CD4-positive, alpha-beta memory T cell (primary cell): ENCODE measurements at regions not wholly inside any gene's neighbourhood (a gene's known extent, or its start where the extent isn't known, plus 50 kb on each side); places are given as distances from the start of the nearest gene placed in this dataset.

Experiments
- CTCF ChIA-PET: fragments of 350-600 bp; sonication (Branson Sonifier 250); formaldehyde crosslinking; loops from one replicate; lab custom pipeline; 2021; ENCODE audit warnings: inconsistent platforms; ENCODE audit not compliant: partially characterized antibody; lab: Charles Lee
- POLR2A ChIA-PET: fragments of 350-600 bp; sonication (Branson Sonifier 250); formaldehyde crosslinking; loops from one replicate; lab custom pipeline; 2021; ENCODE audit not compliant: partially characterized antibody; lab: Charles Lee
- DNase-seq, 5 donors: peaks; one replicate each; pipeline versions ENCODE4 v3.0.0 to v3.0.0-alpha.2; 2020 to 2022; ENCODE audit warnings: mixed read lengths in 1 of 5
- H3K27ac ChIP-seq: one replicate; pipeline ENCODE4 v1.7.0; 2013; ENCODE audit warnings: low read depth, low read length
- H3K27me3 ChIP-seq: 2 replicates; pipeline ENCODE4 v1.7.0; 2013; ENCODE audit warnings: mild to moderate bottlenecking, low read length, moderate library complexity; ENCODE audit not compliant: insufficient read depth
- H3K36me3 ChIP-seq: 2 replicates; pipeline ENCODE4 v1.7.0; 2013; ENCODE audit warnings: mild to moderate bottlenecking, low read length, moderate library complexity; ENCODE audit not compliant: insufficient read depth
- H3K4me1 ChIP-seq: 2 replicates; pipeline ENCODE4 v1.7.0; 2013; ENCODE audit warnings: mild to moderate bottlenecking, low read length, moderate library complexity; ENCODE audit not compliant: insufficient read depth
- H3K4me3 ChIP-seq, 2 donors: one replicate each; pipeline ENCODE4 v1.7.0; 2013; ENCODE audit warnings: low read length in 2 of 2, mild to moderate bottlenecking in 1 of 2
- H3K9me3 ChIP-seq, 2 donors: one replicate each; pipeline ENCODE4 v1.7.0; 2013; ENCODE audit warnings: low read length in 2 of 2, control low read depth in 1 of 2; ENCODE audit not compliant: control insufficient read depth in 1 of 2
- H3K27ac Mint-ChIP-seq, 7 donors: one replicate each; pipeline ENCODE4 v1.8.0; 2020 to 2021; ENCODE audit warnings: mixed read lengths in 7 of 7, mild to moderate bottlenecking in 6 of 7, inconsistent platforms in 3 of 7, moderate library complexity in 3 of 7
- H3K27me3 Mint-ChIP-seq, 2 donors: one replicate each; pipeline ENCODE4 v1.8.0; 2020 to 2021; ENCODE audit warnings: mixed read lengths in 2 of 2
- H3K36me3 Mint-ChIP-seq, 2 donors: one replicate each; pipeline ENCODE4 v1.8.0; 2020 to 2021; ENCODE audit warnings: mixed read lengths in 2 of 2, inconsistent platforms in 1 of 2, mild to moderate bottlenecking in 1 of 2
- H3K4me1 Mint-ChIP-seq, 4 donors: one replicate each; pipeline ENCODE4 v1.8.0; 2020 to 2021; ENCODE audit warnings: mixed read lengths in 4 of 4, mild to moderate bottlenecking in 1 of 4
- H3K4me3 Mint-ChIP-seq, 8 donors: one replicate each; pipeline ENCODE4 v1.8.0; 2020 to 2021; ENCODE audit warnings: mixed read lengths in 8 of 8, mild to moderate bottlenecking in 7 of 8, moderate library complexity in 6 of 8, inconsistent platforms in 3 of 8
- H3K9me3 Mint-ChIP-seq, 8 donors: one replicate each; pipeline ENCODE4 v1.8.0; 2020 to 2021; ENCODE audit warnings: mixed read lengths in 8 of 8, mild to moderate bottlenecking in 5 of 8, inconsistent platforms in 3 of 8, moderate library complexity in 1 of 8
- intact Hi-C: fragments of 100-400 bp; cut with micrococcal nuclease; formaldehyde crosslinking; loops from one replicate; pipeline ENCODE4 v1.15.1; 2023

- Mint-ChIP-seq H3K36me3 (peaks cover 0 to 5% of the 10 kb centered on the region in 2 donors), H3K27ac (no peak overlapping the region), H3K27me3 (no peaks in the 10 kb centered on the region), H3K4me3 (no peak overlapping the region), H3K9me3 (peaks cover 0 to 6% (median 2%) of the 10 kb centered on the region in 8 donors), H3K4me1 (peaks cover 0 to 3% (median under 1%) of the 10 kb centered on the region in 4 donors)
- ChIA-PET POLR2A (no interaction called here), CTCF (no interaction called here)
- Histone ChIP-seq H3K4me1 (no peaks in the 10 kb centered on the region), H3K9me3 (no peaks in the 10 kb centered on the region), H3K4me3 (no peak overlapping the region), H3K27ac (no peak overlapping the region), H3K36me3 (no peaks in the 10 kb centered on the region), H3K27me3 (no peaks in the 10 kb centered on the region)
- intact Hi-C loops = no loop called here
- no peak for DNase-seq
Observed at GRCh38 chr1:194080826-194081225, 894.4 kb upstream of the B3GALT2 start.

DNA sequence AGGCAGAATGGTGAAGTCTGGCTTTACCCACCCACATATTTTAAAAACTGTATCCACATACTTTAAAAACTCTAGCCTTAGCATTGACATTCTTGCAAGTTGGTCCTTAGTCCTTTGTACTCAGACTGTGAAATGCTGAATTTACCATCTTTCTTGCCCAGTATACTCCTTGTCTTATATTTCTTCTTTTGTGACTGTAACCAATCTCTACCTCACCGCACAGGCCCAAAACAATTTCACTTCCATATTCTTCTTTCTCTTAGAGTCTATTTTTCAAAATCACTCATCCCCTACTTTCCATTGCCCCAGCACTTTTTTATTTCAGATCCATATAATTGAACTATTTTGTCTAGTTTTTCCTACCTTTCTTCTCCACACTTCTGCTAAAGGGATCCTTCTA, 892.4 kb upstream of the B3GALT2 start:
- DNase-seq = no peak
- H3K4me1 Mint-ChIP-seq = peaks cover 0 to 2% (median 0%) of the 10 kb centered on the region in 4 donors
- no peaks in the 10 kb centered on the region for H3K27me3 Mint-ChIP-seq
- no peak overlapping the region for H3K4me3 Mint-ChIP-seq
- no peaks in the 10 kb centered on the region for H3K4me1 ChIP-seq
- ChIA-PET CTCF (no interaction called here), POLR2A (no interaction called here)
- peaks cover 0 to 5% of the 10 kb centered on the region in 2 donors for H3K36me3 Mint-ChIP-seq
- intact Hi-C loops = no loop called here
- no peaks in the 10 kb centered on the region for H3K27me3 ChIP-seq
- H3K9me3 ChIP-seq = no peaks in the 10 kb centered on the region
- no peak overlapping the region for H3K27ac ChIP-seq
- no peak overlapping the region for H3K4me3 ChIP-seq
- H3K27ac Mint-ChIP-seq = no peak overlapping the region
- no peaks in the 10 kb centered on the region for H3K36me3 ChIP-seq
- peaks cover 0 to 6% (median 2%) of the 10 kb centered on the region in 8 donors for H3K9me3 Mint-ChIP-seq

GRCh38 chr1:194076646-194077045, 890.2 kb upstream of the B3GALT2 start:
- Histone ChIP-seq H3K9me3 (no peaks in the 10 kb centered on the region), H3K27ac (no peak overlapping the region), H3K4me1 (no peaks in the 10 kb centered on the region), H3K4me3 (no peak overlapping the region), H3K36me3 (no peaks in the 10 kb centered on the region), H3K27me3 (no peaks in the 10 kb centered on the region)
- Mint-ChIP-seq H3K27me3 (no peaks in the 10 kb centered on the region), H3K4me1 (peaks cover 0 to 2% (median 0%) of the 10 kb centered on the region in 4 donors), H3K9me3 (peaks cover 0 to 5% (median 2%) of the 10 kb centered on the region in 8 donors), H3K4me3 (no peak overlapping the region), H3K36me3 (peaks cover 0 to 5% of the 10 kb centered on the region in 2 donors), H3K27ac (no peak overlapping the region)
- no peak for DNase-seq
- ChIA-PET POLR2A (interaction anchor here (0.7 to 1.0 kb wide), 2 partner anchors 10 to 212 kb away, joined by 3 to 5 read pairs; no protein-coding TSS in a partner anchor), CTCF (interaction anchor here (0.8 kb wide), 1 partner anchor 22 kb away, joined by 3 read pairs; no protein-coding TSS in a partner anchor)
- intact Hi-C loops = no loop called here

DNA sequence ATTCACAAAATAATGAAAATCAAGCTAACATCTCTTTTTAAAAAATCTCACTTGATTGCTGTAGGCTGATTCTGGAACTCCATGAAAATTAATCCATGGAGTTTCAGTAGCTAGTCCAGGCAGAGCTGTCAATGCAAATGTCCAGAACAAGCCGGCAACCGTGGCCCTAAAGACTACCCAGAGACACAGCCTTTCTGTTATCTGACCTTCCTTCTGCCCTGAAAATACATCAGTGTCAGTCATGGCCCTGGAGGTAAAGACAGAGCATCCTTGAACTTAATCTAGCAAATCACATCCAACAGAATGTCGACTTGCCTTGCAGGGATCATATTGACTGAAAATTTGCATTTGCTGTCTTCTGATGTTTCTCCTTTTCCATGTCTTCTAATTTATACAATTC, 887.4 kb upstream of the B3GALT2 start:
- no peaks in the 10 kb centered on the region for H3K9me3 ChIP-seq
- no peaks in the 10 kb centered on the region for H3K27me3 Mint-ChIP-seq
- H3K9me3 Mint-ChIP-seq = peaks cover 0 to 5% (median 2%) of the 10 kb centered on the region in 8 donors
- DNase-seq = no peak
- no peak overlapping the region for H3K27ac ChIP-seq
- H3K36me3 ChIP-seq = no peaks in the 10 kb centered on the region
- intact Hi-C loops = no loop called here
- peaks cover 0 to 5% (median under 1%) of the 10 kb centered on the region in 4 donors for H3K4me1 Mint-ChIP-seq
- ChIA-PET POLR2A (interaction anchor here (1.3 kb wide), 1 partner anchor 11 kb away, joined by 3 read pairs; no protein-coding TSS in a partner anchor), CTCF (no interaction called here)
- no peak overlapping the region for H3K4me3 ChIP-seq
- no peaks in the 10 kb centered on the region for H3K27me3 ChIP-seq
- H3K4me3 Mint-ChIP-seq = no peak overlapping the region
- H3K4me1 ChIP-seq = no peaks in the 10 kb centered on the region
- H3K36me3 Mint-ChIP-seq = peaks cover 0 to 5% of the 10 kb centered on the region in 2 donors
- H3K27ac Mint-ChIP-seq = no peak overlapping the region

GRCh38 chr1:194071205-194071604, 884.8 kb upstream of the B3GALT2 start:
- POLR2A ChIA-PET = interaction anchor here (1.1 kb wide), 1 partner anchor 15 kb away, joined by 3 read pairs; no protein-coding TSS in a partner anchor
- no peak overlapping the region for H3K4me3 Mint-ChIP-seq
- intact Hi-C loops = no loop called here

GRCh38 chr1:194069831-194070218, 883.4 kb upstream of the B3GALT2 start:
- Histone ChIP-seq H3K27me3 (no peaks in the 10 kb centered on the region), H3K4me1 (no peaks in the 10 kb centered on the region), H3K9me3 (no peaks in the 10 kb centered on the region), H3K27ac (no peak overlapping the region), H3K4me3 (no peak overlapping the region), H3K36me3 (no peaks in the 10 kb centered on the region)
- no peak overlapping the region for H3K4me3 Mint-ChIP-seq
- H3K36me3 Mint-ChIP-seq = peaks cover 0 to 12% of the 10 kb centered on the region in 2 donors
- H3K27ac Mint-ChIP-seq = no peak overlapping the region
- H3K27me3 Mint-ChIP-seq = no peaks in the 10 kb centered on the region
- H3K4me1 Mint-ChIP-seq = peaks cover 0 to 5% (median 0%) of the 10 kb centered on the region in 4 donors
- ChIA-PET CTCF (no interaction called here), POLR2A (no interaction called here)
- no peak for DNase-seq
- intact Hi-C loops = no loop called here
- H3K9me3 Mint-ChIP-seq = peaks cover 0 to 1% (median 0%) of the 10 kb centered on the region in 8 donors

More at GRCh38 chr1:194071205-194071604, 884.8 kb upstream of the B3GALT2 start:
- no peak overlapping the region for H3K4me3 ChIP-seq
- no peak overlapping the region for H3K27ac Mint-ChIP-seq
- H3K27ac ChIP-seq = no peak overlapping the region
- H3K36me3 ChIP-seq = no peaks in the 10 kb centered on the region
- H3K9me3 ChIP-seq = no peaks in the 10 kb centered on the region
- CTCF ChIA-PET = interaction anchor here (1.1 kb wide), 1 partner anchor 31 kb away, joined by 3 read pairs; no protein-coding TSS in a partner anchor
- H3K4me1 Mint-ChIP-seq = peaks cover 0 to 5% (median 0%) of the 10 kb centered on the region in 4 donors
- H3K27me3 ChIP-seq = no peaks in the 10 kb centered on the region
- H3K9me3 Mint-ChIP-seq = no peaks in the 10 kb centered on the region
- H3K4me1 ChIP-seq = no peaks in the 10 kb centered on the region
- H3K36me3 Mint-ChIP-seq = peaks cover 0 to 12% of the 10 kb centered on the region in 2 donors
- H3K27me3 Mint-ChIP-seq = no peaks in the 10 kb centered on the region
- DNase-seq = no peak

- Histone ChIP-seq H3K36me3 (no peaks in the 10 kb centered on the region), H3K4me1 (no peaks in the 10 kb centered on the region), H3K4me3 (no peak overlapping the region), H3K27ac (no peak overlapping the region), H3K9me3 (no peaks in the 10 kb centered on the region), H3K27me3 (no peaks in the 10 kb centered on the region)
- Mint-ChIP-seq H3K4me1 (peaks cover 0 to 5% (median 0%) of the 10 kb centered on the region in 4 donors), H3K27me3 (no peaks in the 10 kb centered on the region), H3K4me3 (no peak overlapping the region), H3K27ac (no peak overlapping the region), H3K36me3 (peaks cover 0 to 12% of the 10 kb centered on the region in 2 donors), H3K9me3 (peaks cover 0 to 1% (median 0%) of the 10 kb centered on the region in 8 donors)
- ChIA-PET CTCF (interaction anchor here (1.0 to 1.1 kb wide), 2 partner anchors 11 to 17 kb away, joined by 3 to 4 read pairs; no protein-coding TSS in a partner anchor), POLR2A (interaction anchor here (0.8 to 1.0 kb wide), 2 partner anchors 14 to 92 kb away, joined by 3 read pairs; no protein-coding TSS in a partner anchor)
- intact Hi-C loops = no loop called here
- DNase-seq = no peak
Observed at GRCh38 chr1:194069168-194069830, 882.9 kb upstream of the B3GALT2 start.
